HG02884 (cell line): ENCODE measurements at regions not wholly inside any gene's neighbourhood (a gene's known extent, or its start where the extent isn't known, plus 50 kb on each side); places are given as distances from the start of the nearest gene placed in this dataset.

Experiments
- ATAC-seq: cut with Tn5 transposase; IDR thresholded peaks from one replicate; pipeline ENCODE4 v1.9.1; 2021; ENCODE audit warnings: mild to moderate bottlenecking, moderate library complexity; ENCODE audit not compliant: unreplicated experiment

- no peak for ATAC-seq
Measured at GRCh38 chr10:55274367-55274766, 473.3 kb upstream of the PCDH15 start.

- no peak for ATAC-seq
Measured at GRCh38 chr10:55273946-55274345, 472.9 kb upstream of the PCDH15 start.

GRCh38 chr10:55272886-55273285 is 471.9 kb upstream of the PCDH15 start:
- ATAC-seq, result no peak

GRCh38 chr10:55266797-55267196 is 465.8 kb upstream of the PCDH15 start:
- ATAC-seq, result no peak

- no peak for ATAC-seq
Measured at GRCh38 chr10:55263327-55263726, 462.3 kb upstream of the PCDH15 start.

GRCh38 chr10:55242544-55242943 is 441.5 kb upstream of the PCDH15 start:
- ATAC-seq, result no peak

GRCh38 chr10:55237462-55237861 is 436.4 kb upstream of the PCDH15 start:
- no peak for ATAC-seq

- ATAC-seq, result peak; percentile 79
Measured at GRCh38 chr10:55233505-55233904, 432.5 kb upstream of the PCDH15 start.

- ATAC-seq, result no peak
Measured at GRCh38 chr10:55233090-55233489, 432.1 kb upstream of the PCDH15 start.

- no peak for ATAC-seq
Measured at GRCh38 chr10:55232553-55232952, 431.5 kb upstream of the PCDH15 start.

GRCh38 chr10:55227967-55228366 is 426.9 kb upstream of the PCDH15 start:
- ATAC-seq, result no peak

- no peak for ATAC-seq
Measured at GRCh38 chr10:55224007-55224781, 423.2 kb upstream of the PCDH15 start.

- no peak for ATAC-seq
Measured at GRCh38 chr10:55223352-55223751, 422.3 kb upstream of the PCDH15 start.

- no peak for ATAC-seq
Measured at GRCh38 chr10:55220975-55221374, 419.9 kb upstream of the PCDH15 start.

- ATAC-seq, result no peak
Measured at GRCh38 chr10:55215699-55216098, 414.7 kb upstream of the PCDH15 start.

- no peak for ATAC-seq
Measured at GRCh38 chr10:55214608-55215007, 413.6 kb upstream of the PCDH15 start.

- no peak for ATAC-seq
Measured at GRCh38 chr10:55212051-55212450, 411.0 kb upstream of the PCDH15 start.

GRCh38 chr10:55203874-55204273 is 402.8 kb upstream of the PCDH15 start:
- ATAC-seq, result no peak

GRCh38 chr10:55203319-55203718 is 402.3 kb upstream of the PCDH15 start:
- no peak for ATAC-seq

- no peak for ATAC-seq
Measured at GRCh38 chr10:55200020-55200419, 399.0 kb upstream of the PCDH15 start.

- no peak for ATAC-seq
Measured at GRCh38 chr10:55191236-55191860, 390.3 kb upstream of the PCDH15 start.

GRCh38 chr10:55183993-55184392 is 383.0 kb upstream of the PCDH15 start:
- ATAC-seq, result no peak

GRCh38 chr10:55180357-55180756 is 379.3 kb upstream of the PCDH15 start:
- ATAC-seq, result no peak
